SK-N-SH treated with all-trans-retinoic acid at 6 μM for 48 hours (cell line): ENCODE measurements at regions not wholly inside any gene's neighbourhood (a gene's known extent, or its start where the extent isn't known, plus 50 kb on each side); places are given as distances from the start of the nearest gene placed in this dataset.

ENCODE experiments used
- CSDC2 ChIP-seq: fragments of 250-450 bp; sonication (Bioruptor Pico); IDR thresholded peaks from 2 replicates; pipeline ENCODE4 v1.5.0; 2020; ENCODE audit warnings: mild to moderate bottlenecking, moderate library complexity
- ESRRG ChIP-seq: fragments of 250-450 bp; sonication (Bioruptor Pico); IDR thresholded peaks from 2 replicates; pipeline ENCODE4 v1.6.1; 2021; ENCODE audit warnings: mild to moderate bottlenecking
- PATZ1 ChIP-seq: fragments of 250-450 bp; sonication (Bioruptor Pico); IDR thresholded peaks from 2 replicates; pipeline ENCODE4 v1.8.0; 2020; ENCODE audit warnings: mild to moderate bottlenecking, moderate library complexity, borderline replicate concordance
- POU6F1 ChIP-seq: fragments of 250-450 bp; sonication (Bioruptor Pico); IDR thresholded peaks from 2 replicates; pipeline ENCODE4 v1.8.0; 2021; ENCODE audit warnings: low read depth, mild to moderate bottlenecking, moderate library complexity, borderline replicate concordance
- TCF4 ChIP-seq: fragments of 250-450 bp; sonication (Bioruptor Pico); IDR thresholded peaks from 2 replicates; pipeline ENCODE4 v1.8.0; 2021; ENCODE audit warnings: mild to moderate bottlenecking, moderate library complexity, borderline replicate concordance
- ZFP3 ChIP-seq: fragments of 250-450 bp; sonication (Bioruptor Pico); IDR thresholded peaks from 2 replicates; pipeline ENCODE4 v1.5.0; 2020; ENCODE audit warnings: mild to moderate bottlenecking, moderate library complexity

GRCh38 chr5:173777149-173777548, 111.0 kb upstream of the CPEB4 start:
- TF ChIP-seq CSDC2: no peak
- TF ChIP-seq ZFP3 (CRISPR knock-in tag): no peak
- TF ChIP-seq ESRRG (CRISPR knock-in tag): no peak
- TF ChIP-seq PATZ1 (CRISPR knock-in tag): no peak
- peak; percentile 74; the same call in 1 of the 2 replicates for TF ChIP-seq TCF4 (CRISPR knock-in tag)
- no peak for TF ChIP-seq POU6F1 (CRISPR knock-in tag)
